HEK293T (cell line): ENCODE measurements at regions not wholly inside any gene's neighbourhood (a gene's known extent, or its start where the extent isn't known, plus 50 kb on each side); places are given as distances from the start of the nearest gene placed in this dataset.

Source experiments
- CTCF ChIA-PET: fragments of 350-600 bp; formaldehyde crosslinking; extraction: SDS; loops from one replicate; lab custom pipeline; 2021; ENCODE audit warnings: antibody characterized with exemption, inconsistent platforms; lab: Yijun Ruan, JAX
- POLR2A ChIA-PET: fragments of 350-600 bp; formaldehyde crosslinking; extraction: SDS; loops from one replicate; lab custom pipeline; 2020; ENCODE audit warnings: antibody characterized with exemption, inconsistent platforms; lab: Yijun Ruan, JAX
- DNase-seq: peaks from one replicate; pipeline ENCODE4 v3.0.0; 2012; ENCODE audit warnings: mixed read lengths; ENCODE audit errors: extremely low spot score
- ARNT ChIP-seq: fragments of 450-650 bp; IDR thresholded peaks from 2 replicates; pipeline ENCODE4 v1.6.1; 2017; ENCODE audit warnings: mild to moderate bottlenecking
- BHLHE40 ChIP-seq: fragments of 450-650 bp; IDR thresholded peaks from 2 replicates; pipeline ENCODE4 v1.6.1; 2016; ENCODE audit warnings: mild to moderate bottlenecking, moderate library complexity, borderline replicate concordance
- CTBP1 ChIP-seq: fragments of 450-650 bp; IDR thresholded peaks from 2 replicates; pipeline ENCODE4 v1.6.1; 2016; ENCODE audit warnings: borderline replicate concordance
- ELF4 ChIP-seq: fragments of 450-650 bp; IDR thresholded peaks from 2 replicates; pipeline ENCODE4 v1.6.1; 2017; ENCODE audit warnings: antibody characterized with exemption
- FOXA1 ChIP-seq: fragments of 450-650 bp; IDR thresholded peaks from 2 replicates; pipeline ENCODE4 v1.6.1; 2016; ENCODE audit warnings: mild to moderate bottlenecking
- FOXK2 ChIP-seq: fragments of 450-650 bp; IDR thresholded peaks from 2 replicates; pipeline ENCODE4 v1.6.1; 2016; ENCODE audit warnings: mild to moderate bottlenecking
- FOXM1 ChIP-seq: fragments of 450-650 bp; IDR thresholded peaks from 2 replicates; pipeline ENCODE4 v1.6.1; 2017; ENCODE audit warnings: mild to moderate bottlenecking, borderline replicate concordance
- HDGF ChIP-seq: fragments of 450-650 bp; IDR thresholded peaks from 2 replicates; pipeline ENCODE4 v1.6.1; 2017; ENCODE audit warnings: antibody characterized with exemption, borderline replicate concordance
- L3MBTL2 ChIP-seq: fragments of 450-650 bp; conservative IDR thresholded peaks from 2 replicates; pipeline ENCODE4 v1.6.1; 2016; ENCODE audit warnings: mild to moderate bottlenecking
- LEF1 ChIP-seq: fragments of 450-650 bp; IDR thresholded peaks from 2 replicates; pipeline ENCODE4 v1.6.1; 2017; ENCODE audit warnings: mild to moderate bottlenecking, borderline replicate concordance
- NFRKB ChIP-seq: fragments of 450-650 bp; IDR thresholded peaks from 2 replicates; pipeline ENCODE4 v1.6.1; 2016; ENCODE audit warnings: mild to moderate bottlenecking, moderate library complexity
- SP1 ChIP-seq: fragments of 450-650 bp; IDR thresholded peaks from 2 replicates; pipeline ENCODE4 v1.6.1; 2017
- SUZ12 ChIP-seq: fragments of 450-650 bp; IDR thresholded peaks from 2 replicates; pipeline ENCODE4 v1.6.1; 2016; ENCODE audit warnings: mild to moderate bottlenecking
- TARDBP ChIP-seq: fragments of 450-650 bp; IDR thresholded peaks from 2 replicates; pipeline ENCODE4 v1.6.1; 2016
- ZNF384 ChIP-seq: fragments of 450-650 bp; IDR thresholded peaks from 2 replicates; pipeline ENCODE4 v1.6.1; 2016
- TF ChIP-seq, protein P1 (sequence below): fragments of 450-650 bp; IDR thresholded peaks from 2 replicates; pipeline ENCODE4 v1.6.1; 2016

DNA sequence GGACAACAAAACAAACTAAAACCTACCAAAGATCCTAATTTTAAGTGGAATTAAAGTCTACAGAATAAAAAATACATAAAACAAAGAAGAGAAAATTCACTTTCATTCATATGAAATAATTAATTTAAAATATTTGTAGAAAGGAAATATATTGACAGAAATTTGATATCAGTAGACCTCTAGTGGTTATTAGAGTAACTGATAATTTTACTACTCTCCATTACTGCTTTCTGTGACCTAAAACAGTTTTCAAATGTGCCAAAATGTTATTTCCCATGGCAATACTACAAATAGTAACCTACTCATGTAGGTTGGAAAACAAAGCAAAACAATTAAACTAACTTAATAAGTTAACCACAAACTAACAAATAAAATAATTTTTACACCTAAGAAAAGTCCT is 147.1 kb downstream of the NOL4 start:
- ChIA-PET POLR2A (no interaction called here), CTCF (no interaction called here)
- no peak for TF ChIP-seq FOXA1
- no peak for TF ChIP-seq CTBP1
- no peak for TF ChIP-seq SP1
- TF ChIP-seq TARDBP, result no peak
- no peak for TF ChIP-seq FOXM1
- no peak for TF ChIP-seq L3MBTL2
- TF ChIP-seq ZNF384, result no peak
- no peak for TF ChIP-seq FOXK2
- DNase-seq, result no peak

DNA sequence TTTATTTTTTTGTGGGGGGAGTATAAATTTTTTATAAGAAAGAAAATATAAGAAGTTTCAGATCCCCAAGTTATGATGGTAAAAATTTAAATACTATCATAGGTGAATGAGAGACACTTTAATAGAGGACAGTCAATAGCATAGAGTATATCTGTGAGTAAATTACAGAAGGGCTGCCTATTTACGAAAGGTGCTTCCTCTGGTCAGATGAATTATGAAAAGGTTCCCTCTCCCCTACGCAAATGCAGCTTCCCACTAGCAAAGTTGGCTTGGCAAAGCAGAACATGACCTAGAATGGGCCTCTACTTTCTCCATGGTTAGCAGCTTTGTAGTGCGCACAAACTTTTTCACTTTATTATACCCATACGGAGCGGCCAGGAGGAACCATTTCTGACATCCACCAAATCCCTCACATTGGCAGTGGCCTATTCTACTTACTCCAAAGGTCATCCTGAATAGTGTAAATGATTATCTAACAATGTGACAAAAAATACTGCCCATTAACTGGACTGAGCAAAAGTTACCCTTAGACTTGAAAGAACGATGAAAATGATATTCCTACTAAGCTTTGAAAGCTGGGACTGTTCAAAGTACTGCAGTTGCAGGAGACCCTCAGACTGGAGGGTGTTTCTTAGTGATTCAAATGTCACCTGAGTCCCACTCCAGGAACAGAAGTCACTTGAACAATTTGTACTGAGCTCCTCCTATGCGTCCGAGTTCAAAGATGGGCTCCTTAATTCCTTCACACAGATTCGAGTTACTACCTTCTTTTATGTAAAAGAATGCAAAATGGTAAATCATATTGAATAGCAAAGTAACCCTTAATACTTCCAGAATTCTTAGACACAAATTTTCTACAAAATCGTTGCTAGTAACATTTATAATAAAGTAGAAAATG is 148.5 kb downstream of the NOL4 start:
- CTCF ChIA-PET, result no interaction called here

DNA sequence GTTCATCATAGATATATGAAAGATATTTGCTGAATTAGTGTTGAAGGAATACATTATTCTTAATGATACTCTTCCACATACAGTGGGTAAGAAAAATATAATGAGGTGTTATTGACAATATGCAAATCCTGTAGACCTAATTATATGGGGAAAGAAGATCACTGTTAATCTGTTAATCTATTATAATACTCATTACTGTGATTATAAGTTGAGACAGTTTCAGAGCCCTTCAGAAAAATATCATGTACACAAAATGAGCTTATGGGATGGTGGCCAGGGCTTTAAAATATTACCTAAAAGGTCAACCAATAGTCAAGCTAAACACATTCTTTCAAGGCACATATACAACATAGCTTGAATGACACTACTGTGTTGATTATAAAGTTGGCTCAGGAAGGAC is 163.5 kb downstream of the NOL4 start:
- ChIA-PET POLR2A (no interaction called here), CTCF (no interaction called here)
- no peak for DNase-seq
- TF ChIP-seq FOXK2 (no peak), ELF4 (no peak), SP1 (no peak), L3MBTL2 (no peak), LEF1 (no peak), BHLHE40 (no peak)

More for the DNA sequence above, 148.5 kb downstream of the NOL4 start:
- DNase-seq, result no peak
- POLR2A ChIA-PET, result no interaction called here
- TF ChIP-seq CTBP1, result no peak
- no peak for TF ChIP-seq ZNF384
- no peak for TF ChIP-seq ARNT
- TF ChIP-seq FOXM1, result no peak
- TF ChIP-seq FOXA1, result no peak
- no peak for TF ChIP-seq L3MBTL2
- TF ChIP-seq SP1, result no peak
- TF ChIP-seq ELF4, result no peak
- TF ChIP-seq SUZ12, result no peak
- no peak for TF ChIP-seq FOXK2
- no peak for TF ChIP-seq BHLHE40
- TF ChIP-seq NFRKB, result no peak
- no peak for TF ChIP-seq LEF1
- no peak for TF ChIP-seq HDGF
- no peak for TF ChIP-seq TARDBP
- TF ChIP-seq, protein P1, sequence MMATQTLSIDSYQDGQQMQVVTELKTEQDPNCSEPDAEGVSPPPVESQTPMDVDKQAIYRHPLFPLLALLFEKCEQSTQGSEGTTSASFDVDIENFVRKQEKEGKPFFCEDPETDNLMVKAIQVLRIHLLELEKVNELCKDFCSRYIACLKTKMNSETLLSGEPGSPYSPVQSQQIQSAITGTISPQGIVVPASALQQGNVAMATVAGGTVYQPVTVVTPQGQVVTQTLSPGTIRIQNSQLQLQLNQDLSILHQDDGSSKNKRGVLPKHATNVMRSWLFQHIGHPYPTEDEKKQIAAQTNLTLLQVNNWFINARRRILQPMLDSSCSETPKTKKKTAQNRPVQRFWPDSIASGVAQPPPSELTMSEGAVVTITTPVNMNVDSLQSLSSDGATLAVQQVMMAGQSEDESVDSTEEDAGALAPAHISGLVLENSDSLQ, result no peak

DNA sequence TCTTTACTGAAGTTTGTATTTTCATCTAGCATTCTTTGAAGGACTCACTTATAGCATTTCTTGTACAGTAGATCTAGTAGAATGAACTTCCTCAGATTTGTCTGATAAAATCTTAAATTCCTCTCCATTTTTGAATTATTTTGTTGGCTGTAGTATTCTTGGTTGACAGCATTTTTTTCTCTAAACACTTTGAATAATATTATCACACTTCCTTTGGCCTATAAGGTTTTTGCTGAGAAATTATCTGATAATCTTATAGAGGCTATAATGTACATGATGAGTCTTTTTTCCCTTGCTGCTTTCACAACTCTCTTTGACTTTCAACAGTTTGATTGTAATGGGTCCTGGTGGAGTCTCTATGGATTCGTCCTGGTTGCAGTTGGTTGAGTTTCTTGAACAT is 169.5 kb downstream of the NOL4 start:
- CTCF ChIA-PET, result no interaction called here

DNA sequence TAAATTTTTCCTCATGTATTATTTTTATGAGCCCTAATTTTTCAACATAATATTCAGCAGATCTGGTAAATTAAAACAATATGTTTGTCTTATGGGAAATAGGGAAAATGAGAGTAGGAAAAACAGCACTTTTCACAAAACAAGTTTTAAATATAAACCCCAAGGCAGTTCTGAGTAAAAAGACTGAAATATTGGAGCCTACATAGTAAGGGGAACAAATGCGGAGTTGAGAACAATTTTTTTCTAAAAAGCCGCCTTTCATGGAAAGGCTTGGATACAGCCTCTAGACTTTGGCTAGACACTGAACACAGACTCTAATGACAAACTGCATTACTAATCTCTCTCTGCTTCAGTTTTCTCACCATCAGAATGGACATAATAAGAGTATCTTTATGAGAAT is 174.1 kb downstream of the NOL4 start:
- no peak for DNase-seq
- TF ChIP-seq CTBP1, result no peak
- TF ChIP-seq HDGF, result no peak
- no peak for TF ChIP-seq ZNF384
- CTCF ChIA-PET, result no interaction called here
- POLR2A ChIA-PET, result no interaction called here

More for the DNA sequence above, 169.5 kb downstream of the NOL4 start:
- DNase-seq, result no peak
- POLR2A ChIA-PET, result no interaction called here
- TF ChIP-seq CTBP1 (no peak), FOXM1 (no peak), LEF1 (no peak), FOXK2 (no peak)

DNA sequence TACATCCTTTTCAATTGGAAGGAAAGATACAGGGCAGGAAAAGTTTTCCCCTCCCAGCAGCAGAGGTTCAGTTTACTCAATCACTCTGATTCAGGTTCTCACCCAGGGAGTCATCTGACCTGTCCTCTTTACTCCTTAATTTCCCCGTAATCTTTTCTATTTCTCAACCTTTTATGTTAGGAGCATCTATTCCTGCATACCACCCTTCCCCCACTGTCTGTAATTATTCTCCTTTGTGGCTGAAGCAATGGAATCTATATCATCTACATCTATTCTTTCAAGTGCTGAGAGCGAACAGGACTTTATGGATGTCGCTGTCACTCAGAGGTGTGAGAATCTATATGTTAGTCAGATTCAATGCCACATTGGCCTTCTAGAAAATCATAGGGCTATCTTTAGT is 175.2 kb downstream of the NOL4 start:
- no peak for DNase-seq
- TF ChIP-seq, protein P1, result peak; percentile 30; the same call in 1 of the 2 replicates
- no peak for TF ChIP-seq ELF4
- POLR2A ChIA-PET, result no interaction called here
- CTCF ChIA-PET, result no interaction called here

DNA sequence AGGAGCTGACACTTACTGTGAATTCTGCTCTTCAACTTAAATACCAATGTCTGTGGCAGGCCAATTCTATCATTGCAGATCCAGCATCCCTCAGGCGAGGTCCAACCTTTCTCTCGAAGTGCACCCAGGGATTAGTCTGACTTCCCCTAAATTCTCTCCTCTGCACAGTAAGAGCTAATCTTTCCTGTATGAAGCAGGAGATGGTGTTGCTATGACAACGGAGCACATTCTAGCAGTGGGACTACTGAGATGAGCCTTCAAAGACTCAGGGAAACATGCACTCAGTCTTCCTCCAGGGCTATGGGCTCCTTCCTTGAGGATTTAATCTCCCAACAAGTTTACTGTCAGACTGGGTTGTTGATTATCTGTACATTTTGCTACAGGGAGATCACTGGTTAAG is 176.3 kb downstream of the NOL4 start:
- no peak for DNase-seq
- TF ChIP-seq FOXM1 (no peak), CTBP1 (no peak), FOXA1 (no peak), SUZ12 (no peak), FOXK2 (no peak), ELF4 (no peak), TARDBP (no peak), LEF1 (no peak), HDGF (no peak), BHLHE40 (no peak), ZNF384 (no peak), NFRKB (no peak), SP1 (no peak), L3MBTL2 (no peak), ARNT (no peak)
- TF ChIP-seq, protein P1, result no peak
- POLR2A ChIA-PET, result no interaction called here
- CTCF ChIA-PET, result no interaction called here
